ENCODE measurements at regions not wholly inside any gene's neighbourhood (a gene's known extent, or its start where the extent isn't known, plus 50 kb on each side); places are given as distances from the start of the nearest gene placed in this dataset.

DNA sequence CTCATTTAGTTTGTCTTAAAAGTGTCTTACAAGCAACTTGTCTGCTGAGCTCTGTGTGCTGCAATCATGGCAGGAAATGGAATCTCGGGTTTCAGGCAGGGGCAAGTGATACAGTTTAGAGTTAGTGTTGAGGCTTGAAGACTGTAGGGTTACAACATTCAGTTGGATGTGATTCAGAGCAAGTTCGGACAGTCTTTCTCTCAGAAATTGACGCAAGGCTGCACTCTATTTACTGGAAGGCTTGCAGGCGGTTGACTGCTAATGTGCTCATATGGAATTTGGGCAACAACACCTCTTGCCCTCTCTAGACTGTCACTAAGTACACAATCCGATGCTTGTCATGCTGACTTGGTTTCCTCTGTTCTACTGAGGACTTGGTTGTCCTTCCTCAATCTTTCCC, 161.7 kb upstream of the BMPER start:
- TF ChIP-seq, protein P1, sequence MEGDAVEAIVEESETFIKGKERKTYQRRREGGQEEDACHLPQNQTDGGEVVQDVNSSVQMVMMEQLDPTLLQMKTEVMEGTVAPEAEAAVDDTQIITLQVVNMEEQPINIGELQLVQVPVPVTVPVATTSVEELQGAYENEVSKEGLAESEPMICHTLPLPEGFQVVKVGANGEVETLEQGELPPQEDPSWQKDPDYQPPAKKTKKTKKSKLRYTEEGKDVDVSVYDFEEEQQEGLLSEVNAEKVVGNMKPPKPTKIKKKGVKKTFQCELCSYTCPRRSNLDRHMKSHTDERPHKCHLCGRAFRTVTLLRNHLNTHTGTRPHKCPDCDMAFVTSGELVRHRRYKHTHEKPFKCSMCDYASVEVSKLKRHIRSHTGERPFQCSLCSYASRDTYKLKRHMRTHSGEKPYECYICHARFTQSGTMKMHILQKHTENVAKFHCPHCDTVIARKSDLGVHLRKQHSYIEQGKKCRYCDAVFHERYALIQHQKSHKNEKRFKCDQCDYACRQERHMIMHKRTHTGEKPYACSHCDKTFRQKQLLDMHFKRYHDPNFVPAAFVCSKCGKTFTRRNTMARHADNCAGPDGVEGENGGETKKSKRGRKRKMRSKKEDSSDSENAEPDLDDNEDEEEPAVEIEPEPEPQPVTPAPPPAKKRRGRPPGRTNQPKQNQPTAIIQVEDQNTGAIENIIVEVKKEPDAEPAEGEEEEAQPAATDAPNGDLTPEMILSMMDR (IDR thresholded peaks at IDR 0.05): no peak
- no peak for TF ChIP-seq POLR2A (IDR thresholded peaks at IDR 0.05)
